Naive thymus-derived CD4-positive, alpha-beta T cell (primary cell): ENCODE measurements at regions not wholly inside any gene's neighbourhood (a gene's known extent, or its start where the extent isn't known, plus 50 kb on each side); places are given as distances from the start of the nearest gene placed in this dataset.

ENCODE experiments used
- ATAC-seq: fragments of 150-1000 bp; cut with Tn5 transposase; 2 replicates; pipeline ENCODE4 v1.10.0; 2021; ENCODE audit warnings: mild to moderate bottlenecking, moderate library complexity
- CTCF ChIA-PET: fragments of 350-600 bp; sonication (Branson Sonifier 250); formaldehyde crosslinking; loops from one replicate; lab custom pipeline; 2021; ENCODE audit warnings: antibody characterized with exemption; lab: Charles Lee
- POLR2A ChIA-PET: fragments of 350-600 bp; sonication (Branson Sonifier 250); formaldehyde crosslinking; loops from one replicate; lab custom pipeline; 2021; ENCODE audit warnings: antibody characterized with exemption, inconsistent platforms; lab: Charles Lee
- DNase-seq, 9 donors: peaks; one replicate each; pipeline versions ENCODE4 v3.0.0 to v3.0.0-alpha.2; 2020 to 2022; ENCODE audit warnings: mixed read lengths in 1 of 9
- H3K27ac ChIP-seq: one replicate; pipeline ENCODE4 v1.7.0; 2013; ENCODE audit warnings: mild to moderate bottlenecking, low read depth, low read length, moderate library complexity
- H3K27me3 ChIP-seq, 2 donors: one replicate each; pipeline ENCODE4 v1.7.0; 2013; ENCODE audit warnings: low read length in 2 of 2, mild to moderate bottlenecking in 2 of 2, moderate library complexity in 2 of 2; ENCODE audit not compliant: control insufficient read depth in 2 of 2, insufficient read depth in 2 of 2
- H3K36me3 ChIP-seq, 3 experiments: 1 replicate in 2 of 3; 2 replicates in 1 of 3; pipeline ENCODE4 v1.7.0; 2013; ENCODE audit warnings: low read length in 3 of 3, mild to moderate bottlenecking in 3 of 3, moderate library complexity in 1 of 3; ENCODE audit not compliant: insufficient read depth in 3 of 3, control insufficient read depth in 2 of 3
- H3K4me1 ChIP-seq, 2 donors: one replicate each; pipeline ENCODE4 v1.7.0; 2013; ENCODE audit warnings: low read length in 2 of 2, mild to moderate bottlenecking in 2 of 2, moderate library complexity in 1 of 2; ENCODE audit not compliant: control insufficient read depth in 2 of 2, insufficient read depth in 2 of 2
- H3K4me3 ChIP-seq: 2 replicates; pipeline ENCODE4 v1.7.0; 2013; ENCODE audit warnings: mild to moderate bottlenecking, low read length
- H3K9me3 ChIP-seq, 3 experiments: 1 replicate in 2 of 3; 2 replicates in 1 of 3; pipeline ENCODE4 v1.7.0; 2013; ENCODE audit warnings: low read length in 3 of 3; ENCODE audit not compliant: control insufficient read depth in 2 of 3
- H3K27ac Mint-ChIP-seq, 9 donors: one replicate each; pipeline ENCODE4 v1.8.0; 2020 to 2022; ENCODE audit warnings: mixed read lengths in 9 of 9, mild to moderate bottlenecking in 8 of 9, moderate library complexity in 5 of 9, inconsistent platforms in 2 of 9
- H3K27me3 Mint-ChIP-seq, 5 donors: one replicate each; pipeline ENCODE4 v1.8.0; 2021 to 2022; ENCODE audit warnings: mixed read lengths in 5 of 5, mild to moderate bottlenecking in 1 of 5
- H3K36me3 Mint-ChIP-seq, 5 donors: one replicate each; pipeline ENCODE4 v1.8.0; 2020 to 2022; ENCODE audit warnings: mixed read lengths in 5 of 5, mild to moderate bottlenecking in 3 of 5, inconsistent platforms in 1 of 5
- H3K4me1 Mint-ChIP-seq, 7 donors: one replicate each; pipeline ENCODE4 v1.8.0; 2020 to 2022; ENCODE audit warnings: mixed read lengths in 7 of 7, mild to moderate bottlenecking in 3 of 7, inconsistent platforms in 1 of 7
- H3K4me3 Mint-ChIP-seq, 10 donors: one replicate each; pipeline ENCODE4 v1.8.0; 2020 to 2022; ENCODE audit warnings: mild to moderate bottlenecking in 10 of 10, mixed read lengths in 10 of 10, moderate library complexity in 6 of 10, inconsistent platforms in 2 of 10
- H3K9me3 Mint-ChIP-seq, 11 donors: one replicate each; pipeline ENCODE4 v1.8.0; 2020 to 2022; ENCODE audit warnings: mixed read lengths in 11 of 11, mild to moderate bottlenecking in 4 of 11, inconsistent platforms in 1 of 11, moderate library complexity in 1 of 11
- intact Hi-C, 2 donors: fragments of 100-400 bp; cut with micrococcal nuclease; formaldehyde crosslinking; loops; one replicate each; pipeline ENCODE4 v1.15.1; 2023

GRCh38 chr4:145427991-145428390 lies 53.7 kb upstream of the SMAD1 start:
- Histone ChIP-seq H3K4me1 (no peaks in the 10 kb centered on the region), H3K9me3 (no peaks in the 10 kb centered on the region), H3K27me3 (no peaks in the 10 kb centered on the region), H3K36me3 (no peaks in the 10 kb centered on the region), H3K4me3 (no peak overlapping the region), H3K27ac (no peak overlapping the region)
- no peak overlapping the region for H3K27ac Mint-ChIP-seq
- H3K9me3 Mint-ChIP-seq = peaks cover 1 to 19% (median 5%) of the 10 kb centered on the region in 11 donors
- H3K4me3 Mint-ChIP-seq = no peak overlapping the region
- ChIA-PET CTCF (no interaction called here), POLR2A (no interaction called here)
- ATAC-seq (no peak), DNase-seq (no peak)
- peaks cover 11 to 40% (median 20%) of the 10 kb centered on the region in 5 donors for H3K27me3 Mint-ChIP-seq
- intact Hi-C loops = no loop called here
- no peaks in the 10 kb centered on the region for H3K4me1 Mint-ChIP-seq
- no peaks in the 10 kb centered on the region for H3K36me3 Mint-ChIP-seq

GRCh38 chr4:145427221-145427620 lies 54.4 kb upstream of the SMAD1 start:
- Histone ChIP-seq H3K4me1 (no peaks in the 10 kb centered on the region), H3K4me3 (no peak overlapping the region), H3K36me3 (no peaks in the 10 kb centered on the region), H3K27ac (no peak overlapping the region), H3K27me3 (no peaks in the 10 kb centered on the region), H3K9me3 (no peaks in the 10 kb centered on the region)
- no peak overlapping the region for H3K4me3 Mint-ChIP-seq
- ATAC-seq (no peak), DNase-seq (no peak)
- ChIA-PET CTCF (no interaction called here), POLR2A (no interaction called here)
- intact Hi-C loops = no loop called here
- peaks cover 8 to 36% (median 14%) of the 10 kb centered on the region in 5 donors for H3K27me3 Mint-ChIP-seq
- no peaks in the 10 kb centered on the region for H3K4me1 Mint-ChIP-seq
- H3K9me3 Mint-ChIP-seq = peaks cover 0 to 13% (median 5%) of the 10 kb centered on the region in 11 donors
- H3K27ac Mint-ChIP-seq = no peak overlapping the region
- no peaks in the 10 kb centered on the region for H3K36me3 Mint-ChIP-seq

- Mint-ChIP-seq H3K27ac (no peak overlapping the region), H3K4me3 (no peak overlapping the region), H3K4me1 (no peaks in the 10 kb centered on the region), H3K36me3 (no peaks in the 10 kb centered on the region), H3K9me3 (peaks cover 0 to 13% (median 5%) of the 10 kb centered on the region in 11 donors), H3K27me3 (peaks cover 2 to 15% (median 9%) of the 10 kb centered on the region in 5 donors)
- DNase-seq = no peak
- no peaks in the 10 kb centered on the region for H3K4me1 ChIP-seq
- H3K27ac ChIP-seq = no peak overlapping the region
- intact Hi-C loops = no loop called here
- H3K27me3 ChIP-seq = peaks cover 0 to 4% of the 10 kb centered on the region in 2 donors
- ChIA-PET CTCF (no interaction called here), POLR2A (no interaction called here)
- H3K9me3 ChIP-seq = no peaks in the 10 kb centered on the region
- ATAC-seq = no peak
- no peaks in the 10 kb centered on the region for H3K36me3 ChIP-seq
- no peak overlapping the region for H3K4me3 ChIP-seq
Observed at GRCh38 chr4:145423017-145423708, 58.5 kb upstream of the SMAD1 start.

- H3K4me1 ChIP-seq = no peaks in the 10 kb centered on the region
- CTCF ChIA-PET = no interaction called here
- Mint-ChIP-seq H3K4me1 (no peaks in the 10 kb centered on the region), H3K27ac (no peak overlapping the region), H3K36me3 (no peaks in the 10 kb centered on the region), H3K4me3 (no peak overlapping the region), H3K27me3 (peaks cover 0 to 24% (median 9%) of the 10 kb centered on the region in 5 donors), H3K9me3 (peaks cover 0 to 13% (median 5%) of the 10 kb centered on the region in 11 donors)
- POLR2A ChIA-PET = no interaction called here
- peaks cover 0 to 4% of the 10 kb centered on the region in 2 donors for H3K27me3 ChIP-seq
- H3K36me3 ChIP-seq = no peaks in the 10 kb centered on the region
- H3K9me3 ChIP-seq = no peaks in the 10 kb centered on the region
- intact Hi-C loops = no loop called here
- DNase-seq (no peak), ATAC-seq (no peak)
- no peak overlapping the region for H3K27ac ChIP-seq
- H3K4me3 ChIP-seq = no peak overlapping the region
Observed at GRCh38 chr4:145420595-145421214, 60.9 kb upstream of the SMAD1 start.

GRCh38 chr4:145418739-145419138 lies 62.9 kb upstream of the SMAD1 start:
- Histone ChIP-seq H3K27me3 (peaks cover 0 to 4% of the 10 kb centered on the region in 2 donors), H3K4me1 (no peaks in the 10 kb centered on the region), H3K4me3 (no peak overlapping the region), H3K36me3 (no peaks in the 10 kb centered on the region), H3K27ac (no peak overlapping the region), H3K9me3 (no peaks in the 10 kb centered on the region)
- H3K27me3 Mint-ChIP-seq = peaks cover 0 to 24% (median 13%) of the 10 kb centered on the region in 5 donors
- no peak for DNase-seq
- no peaks in the 10 kb centered on the region for H3K36me3 Mint-ChIP-seq
- ChIA-PET POLR2A (no interaction called here), CTCF (no interaction called here)
- intact Hi-C loops = no loop called here
- H3K4me1 Mint-ChIP-seq = no peaks in the 10 kb centered on the region
- H3K4me3 Mint-ChIP-seq = no peak overlapping the region
- H3K9me3 Mint-ChIP-seq = peaks cover 0 to 6% (median 2%) of the 10 kb centered on the region in 11 donors
- ATAC-seq = no peak
- H3K27ac Mint-ChIP-seq = no peak overlapping the region

GRCh38 chr4:145417348-145418130 lies 64.1 kb upstream of the SMAD1 start:
- intact Hi-C loops = no loop called here
- no peaks in the 10 kb centered on the region for H3K36me3 ChIP-seq
- Mint-ChIP-seq H3K9me3 (peaks cover 0 to 2% (median 0%) of the 10 kb centered on the region in 11 donors), H3K4me3 (no peak overlapping the region), H3K27ac (no peak overlapping the region), H3K27me3 (peaks cover 0 to 30% (median 10%) of the 10 kb centered on the region in 5 donors), H3K4me1 (no peaks in the 10 kb centered on the region), H3K36me3 (no peaks in the 10 kb centered on the region)
- H3K27ac ChIP-seq = no peak overlapping the region
- CTCF ChIA-PET = no interaction called here
- DNase-seq (no peak), ATAC-seq (no peak)
- H3K27me3 ChIP-seq = peaks cover 0 to 4% of the 10 kb centered on the region in 2 donors
- no peaks in the 10 kb centered on the region for H3K9me3 ChIP-seq
- H3K4me1 ChIP-seq = no peaks in the 10 kb centered on the region
- POLR2A ChIA-PET = no interaction called here
- H3K4me3 ChIP-seq = no peak overlapping the region
